ENCODE measurements at regions not wholly inside any gene's neighbourhood (a gene's known extent, or its start where the extent isn't known, plus 50 kb on each side); places are given as distances from the start of the nearest gene placed in this dataset.

DNA sequence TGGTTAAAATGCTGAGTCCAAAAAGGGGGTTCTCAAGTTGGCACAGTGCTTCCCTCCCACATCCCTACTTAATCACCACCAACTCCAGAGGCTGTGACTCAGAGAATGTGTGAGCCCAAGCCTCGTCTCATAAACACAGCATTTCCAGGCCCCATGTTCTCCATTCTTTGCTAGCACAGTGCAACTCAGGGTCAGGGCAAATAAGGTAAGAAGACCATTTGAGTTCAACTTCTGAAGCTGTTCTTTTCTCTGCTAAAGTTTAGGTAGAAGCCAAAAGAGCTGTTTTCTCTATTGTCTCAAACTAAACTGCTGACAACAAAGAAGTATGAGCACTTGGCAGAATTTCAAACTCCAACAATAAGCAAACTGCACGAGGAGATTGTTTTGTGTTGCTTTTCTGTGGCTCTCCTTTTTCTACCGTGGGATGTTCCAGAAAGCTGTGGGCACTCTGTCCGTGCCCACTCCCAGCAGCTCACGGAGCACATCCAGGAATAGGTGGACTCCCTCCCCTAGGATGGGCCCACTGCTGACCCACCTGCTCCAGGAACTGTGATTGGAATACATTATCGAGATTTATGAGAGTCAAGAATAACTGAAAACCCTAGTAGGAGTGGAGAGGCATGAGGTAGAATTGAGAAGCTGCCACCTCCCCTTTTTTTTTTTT is 494.3 kb downstream of the COG6 start:
- ChIA-PET CTCF (no interaction called here), POLR2A (no interaction called here)
- no peak for TF ChIP-seq BHLHE40 (IDR thresholded peaks at IDR 0.05; ENCODE audit: borderline replicate concordance)
- no peak for TF ChIP-seq SP1 (IDR thresholded peaks at IDR 0.05)
- no peak for TF ChIP-seq HDGF (IDR thresholded peaks at IDR 0.05; ENCODE audit: borderline replicate concordance)
- TF ChIP-seq TARDBP (IDR thresholded peaks at IDR 0.05), result no peak
- no peak for TF ChIP-seq CTBP1 (IDR thresholded peaks at IDR 0.05; ENCODE audit: borderline replicate concordance)
- no peak for TF ChIP-seq ELF4 (IDR thresholded peaks at IDR 0.05)
- TF ChIP-seq ARNT (IDR thresholded peaks at IDR 0.05), result no peak
- no peak for TF ChIP-seq FOXM1 (IDR thresholded peaks at IDR 0.05; ENCODE audit: borderline replicate concordance)
- TF ChIP-seq FOXK2 (IDR thresholded peaks at IDR 0.05), result no peak
- TF ChIP-seq ZNF384 (IDR thresholded peaks at IDR 0.05), result no peak
- no peak for TF ChIP-seq SUZ12 (IDR thresholded peaks at IDR 0.05)
- TF ChIP-seq, protein P1, sequence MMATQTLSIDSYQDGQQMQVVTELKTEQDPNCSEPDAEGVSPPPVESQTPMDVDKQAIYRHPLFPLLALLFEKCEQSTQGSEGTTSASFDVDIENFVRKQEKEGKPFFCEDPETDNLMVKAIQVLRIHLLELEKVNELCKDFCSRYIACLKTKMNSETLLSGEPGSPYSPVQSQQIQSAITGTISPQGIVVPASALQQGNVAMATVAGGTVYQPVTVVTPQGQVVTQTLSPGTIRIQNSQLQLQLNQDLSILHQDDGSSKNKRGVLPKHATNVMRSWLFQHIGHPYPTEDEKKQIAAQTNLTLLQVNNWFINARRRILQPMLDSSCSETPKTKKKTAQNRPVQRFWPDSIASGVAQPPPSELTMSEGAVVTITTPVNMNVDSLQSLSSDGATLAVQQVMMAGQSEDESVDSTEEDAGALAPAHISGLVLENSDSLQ (IDR thresholded peaks at IDR 0.05), result no peak
- no peak for TF ChIP-seq L3MBTL2 (conservative IDR thresholded peaks at IDR 0.05)
- no peak for TF ChIP-seq FOXA1 (IDR thresholded peaks at IDR 0.05)
- no peak for TF ChIP-seq NFRKB (IDR thresholded peaks at IDR 0.05)
- TF ChIP-seq LEF1 (IDR thresholded peaks at IDR 0.05; ENCODE audit: borderline replicate concordance), result no peak
- DNase-seq (ENCODE audit: extremely low spot score), result no peak

GRCh38 chr13:40151673-40152072 is 496.2 kb downstream of the COG6 start:
- POLR2A ChIA-PET, result no interaction called here
- TF ChIP-seq FOXK2 (IDR thresholded peaks at IDR 0.05) (no peak), SUZ12 (IDR thresholded peaks at IDR 0.05) (no peak), L3MBTL2 (conservative IDR thresholded peaks at IDR 0.05) (no peak), HDGF (IDR thresholded peaks at IDR 0.05; ENCODE audit: borderline replicate concordance) (no peak), FOXA1 (IDR thresholded peaks at IDR 0.05) (no peak), SP1 (IDR thresholded peaks at IDR 0.05) (no peak), ARNT (IDR thresholded peaks at IDR 0.05) (no peak), NFRKB (IDR thresholded peaks at IDR 0.05) (no peak), FOXM1 (IDR thresholded peaks at IDR 0.05; ENCODE audit: borderline replicate concordance) (no peak), TARDBP (IDR thresholded peaks at IDR 0.05) (no peak), BHLHE40 (IDR thresholded peaks at IDR 0.05; ENCODE audit: borderline replicate concordance) (no peak), ELF4 (IDR thresholded peaks at IDR 0.05) (no peak), ZNF384 (IDR thresholded peaks at IDR 0.05) (no peak), LEF1 (IDR thresholded peaks at IDR 0.05; ENCODE audit: borderline replicate concordance) (no peak), CTBP1 (IDR thresholded peaks at IDR 0.05; ENCODE audit: borderline replicate concordance) (no peak)
- TF ChIP-seq, protein P1 (IDR thresholded peaks at IDR 0.05), result no peak
- DNase-seq (ENCODE audit: extremely low spot score), result no peak
- CTCF ChIA-PET, result no interaction called here

- TF ChIP-seq FOXM1 (IDR thresholded peaks at IDR 0.05; ENCODE audit: borderline replicate concordance) (no peak), FOXA1 (IDR thresholded peaks at IDR 0.05) (no peak)
- no peak for DNase-seq (ENCODE audit: extremely low spot score)
- CTCF ChIA-PET, result no interaction called here
- POLR2A ChIA-PET, result no interaction called here
Measured at GRCh38 chr13:40152145-40152544, 496.7 kb downstream of the COG6 start.

- ChIA-PET POLR2A (no interaction called here), CTCF (no interaction called here)
- DNase-seq (ENCODE audit: extremely low spot score), result no peak
- TF ChIP-seq HDGF (IDR thresholded peaks at IDR 0.05; ENCODE audit: borderline replicate concordance), result no peak
Measured at GRCh38 chr13:40152922-40153321, 497.5 kb downstream of the COG6 start.

- CTCF ChIA-PET, result no interaction called here
- TF ChIP-seq SP1 (IDR thresholded peaks at IDR 0.05) (no peak), NFRKB (IDR thresholded peaks at IDR 0.05) (no peak), ARNT (IDR thresholded peaks at IDR 0.05) (no peak), BHLHE40 (IDR thresholded peaks at IDR 0.05; ENCODE audit: borderline replicate concordance) (no peak), SUZ12 (IDR thresholded peaks at IDR 0.05) (no peak)
- no peak for DNase-seq (ENCODE audit: extremely low spot score)
- POLR2A ChIA-PET, result no interaction called here
Measured at GRCh38 chr13:40153516-40153915, 498.1 kb downstream of the COG6 start.

- DNase-seq (ENCODE audit: extremely low spot score), result no peak
- POLR2A ChIA-PET, result no interaction called here
- no peak for TF ChIP-seq SUZ12 (IDR thresholded peaks at IDR 0.05)
- TF ChIP-seq TARDBP (IDR thresholded peaks at IDR 0.05), result no peak
- TF ChIP-seq, protein P1 (IDR thresholded peaks at IDR 0.05), result no peak
- TF ChIP-seq BHLHE40 (IDR thresholded peaks at IDR 0.05; ENCODE audit: borderline replicate concordance), result no peak
- TF ChIP-seq FOXA1 (IDR thresholded peaks at IDR 0.05), result no peak
- TF ChIP-seq CTBP1 (IDR thresholded peaks at IDR 0.05; ENCODE audit: borderline replicate concordance), result no peak
- no peak for TF ChIP-seq ARNT (IDR thresholded peaks at IDR 0.05)
- no peak for TF ChIP-seq L3MBTL2 (conservative IDR thresholded peaks at IDR 0.05)
- TF ChIP-seq SP1 (IDR thresholded peaks at IDR 0.05), result no peak
- no peak for TF ChIP-seq LEF1 (IDR thresholded peaks at IDR 0.05; ENCODE audit: borderline replicate concordance)
- TF ChIP-seq NFRKB (IDR thresholded peaks at IDR 0.05), result no peak
- TF ChIP-seq FOXM1 (IDR thresholded peaks at IDR 0.05; ENCODE audit: borderline replicate concordance), result no peak
- TF ChIP-seq ELF4 (IDR thresholded peaks at IDR 0.05), result no peak
- no peak for TF ChIP-seq HDGF (IDR thresholded peaks at IDR 0.05; ENCODE audit: borderline replicate concordance)
- CTCF ChIA-PET, result no interaction called here
Measured at GRCh38 chr13:40155201-40155600, 499.7 kb downstream of the COG6 start.

DNA sequence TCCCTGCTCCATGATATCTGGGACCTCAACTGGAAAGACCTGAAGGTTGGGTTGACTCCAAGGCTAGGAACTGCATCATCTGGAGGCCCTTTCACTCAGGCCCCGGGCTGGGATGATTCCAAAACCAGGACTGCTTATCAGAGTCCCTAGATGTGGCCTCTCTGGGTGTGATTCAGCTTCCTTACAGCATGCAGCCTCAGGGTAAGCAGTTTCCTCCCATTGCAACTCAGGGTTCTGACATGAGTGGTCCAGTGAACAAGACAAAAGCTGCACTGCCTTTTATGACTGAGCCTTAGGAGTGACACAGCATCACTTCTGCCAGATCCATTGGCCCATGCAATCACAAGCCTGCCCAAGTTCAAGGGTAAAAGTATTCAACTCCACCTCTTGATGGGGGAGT is 502.8 kb downstream of the COG6 start:
- DNase-seq (ENCODE audit: extremely low spot score), result no peak
- ChIA-PET POLR2A (no interaction called here), CTCF (no interaction called here)
- no peak for TF ChIP-seq FOXK2 (IDR thresholded peaks at IDR 0.05)
- no peak for TF ChIP-seq FOXM1 (IDR thresholded peaks at IDR 0.05; ENCODE audit: borderline replicate concordance)
- TF ChIP-seq HDGF (IDR thresholded peaks at IDR 0.05; ENCODE audit: borderline replicate concordance), result no peak
- TF ChIP-seq, protein P1 (IDR thresholded peaks at IDR 0.05), result no peak
- TF ChIP-seq FOXA1 (IDR thresholded peaks at IDR 0.05), result no peak
- TF ChIP-seq SP1 (IDR thresholded peaks at IDR 0.05), result no peak
- no peak for TF ChIP-seq BHLHE40 (IDR thresholded peaks at IDR 0.05; ENCODE audit: borderline replicate concordance)
- no peak for TF ChIP-seq TARDBP (IDR thresholded peaks at IDR 0.05)
- TF ChIP-seq ARNT (IDR thresholded peaks at IDR 0.05), result no peak
- TF ChIP-seq SUZ12 (IDR thresholded peaks at IDR 0.05), result no peak
- no peak for TF ChIP-seq LEF1 (IDR thresholded peaks at IDR 0.05; ENCODE audit: borderline replicate concordance)
- TF ChIP-seq CTBP1 (IDR thresholded peaks at IDR 0.05; ENCODE audit: borderline replicate concordance), result no peak
